HG02840 (cell line): ENCODE measurements at regions not wholly inside any gene's neighbourhood (a gene's known extent, or its start where the extent isn't known, plus 50 kb on each side); places are given as distances from the start of the nearest gene placed in this dataset.
"Not testable (repeated sequence)": the region's sequence is repeated elsewhere in the genome, so short reads cannot be mapped to it uniquely, and the experiment has no call there.

Experiments
- ATAC-seq: cut with Tn5 transposase; IDR thresholded peaks from one replicate; pipeline ENCODE4 v1.9.1; 2021; ENCODE audit warnings: mild to moderate bottlenecking, moderate library complexity, moderate number of reproducible peaks; ENCODE audit not compliant: unreplicated experiment, low FRiP score

- ATAC-seq = not testable (repeated sequence)
Measured at GRCh38 chr13:21260561-21261290, 84.3 kb downstream of the MRPL57 start.

GRCh38 chr13:21261487-21262216 lies 85.2 kb downstream of the MRPL57 start:
- ATAC-seq = not testable (repeated sequence)

- not testable (repeated sequence) for ATAC-seq
Measured at GRCh38 chr13:21263909-21264308, 87.5 kb downstream of the MRPL57 start.

GRCh38 chr13:21268485-21268884 lies 92.0 kb downstream of the MRPL57 start:
- not testable (repeated sequence) for ATAC-seq

- not testable (repeated sequence) for ATAC-seq
Measured at GRCh38 chr13:21272439-21272838, 96.0 kb downstream of the MRPL57 start.

GRCh38 chr13:21274457-21274856 lies 98.0 kb downstream of the MRPL57 start:
- ATAC-seq = not testable (repeated sequence)

- ATAC-seq = no peak
Measured at GRCh38 chr13:21282065-21282464, 105.6 kb downstream of the MRPL57 start.

GRCh38 chr13:21287331-21287907 lies 111.0 kb downstream of the MRPL57 start:
- no peak for ATAC-seq

- no peak for ATAC-seq
Measured at GRCh38 chr13:21289475-21289874, 113.0 kb downstream of the MRPL57 start.

GRCh38 chr13:21290442-21291002 lies 114.1 kb downstream of the MRPL57 start:
- ATAC-seq = not testable (repeated sequence)

- ATAC-seq = no peak
Measured at GRCh38 chr13:21291840-21292239, 115.4 kb downstream of the MRPL57 start.

- ATAC-seq = not testable (repeated sequence)
Measured at GRCh38 chr13:21296991-21297390, 120.5 kb downstream of the MRPL57 start.

GRCh38 chr13:21297447-21297846 lies 121.0 kb downstream of the MRPL57 start:
- ATAC-seq = peak; percentile 13

- ATAC-seq = peak; percentile 94
Measured at GRCh38 chr13:21297914-21298831, 121.7 kb downstream of the MRPL57 start.

GRCh38 chr13:21304256-21304655 lies 127.8 kb downstream of the MRPL57 start:
- ATAC-seq = no peak

- not testable (repeated sequence) for ATAC-seq
Measured at GRCh38 chr13:21306300-21307073, 130.0 kb downstream of the MRPL57 start.

- not testable (repeated sequence) for ATAC-seq
Measured at GRCh38 chr13:21307158-21307557, 130.7 kb downstream of the MRPL57 start.

- ATAC-seq = no peak
Measured at GRCh38 chr13:21308906-21309305, 132.4 kb downstream of the MRPL57 start.

GRCh38 chr13:21309542-21310172 lies 133.2 kb downstream of the MRPL57 start:
- ATAC-seq = no peak
